Suprapubic skin (tissue), 3 donors: ENCODE measurements at regions not wholly inside any gene's neighbourhood (a gene's known extent, or its start where the extent isn't known, plus 50 kb on each side); places are given as distances from the start of the nearest gene placed in this dataset.

ENCODE experiments used
- POLR2A ChIP-seq, 2 donors: fragments of 450-650 bp; IDR thresholded peaks; one replicate each; pipeline ENCODE4 v1.6.1; 2017; ENCODE audit warnings: antibody characterized with exemption in 2 of 2, mild to moderate bottlenecking in 2 of 2, moderate library complexity in 2 of 2
- TF ChIP-seq, protein P1 (sequence below), 2 donors: fragments of 200-600 bp in 1 of 2; fragments of 450-650 bp in 1 of 2; sonication (generic) in 1 of 2; IDR thresholded peaks; one replicate each; pipeline ENCODE4 v1.5.1; 2016 to 2019; ENCODE audit warnings: antibody characterized with exemption in 2 of 2, mild to moderate bottlenecking in 1 of 2, moderate library complexity in 1 of 2

DNA sequence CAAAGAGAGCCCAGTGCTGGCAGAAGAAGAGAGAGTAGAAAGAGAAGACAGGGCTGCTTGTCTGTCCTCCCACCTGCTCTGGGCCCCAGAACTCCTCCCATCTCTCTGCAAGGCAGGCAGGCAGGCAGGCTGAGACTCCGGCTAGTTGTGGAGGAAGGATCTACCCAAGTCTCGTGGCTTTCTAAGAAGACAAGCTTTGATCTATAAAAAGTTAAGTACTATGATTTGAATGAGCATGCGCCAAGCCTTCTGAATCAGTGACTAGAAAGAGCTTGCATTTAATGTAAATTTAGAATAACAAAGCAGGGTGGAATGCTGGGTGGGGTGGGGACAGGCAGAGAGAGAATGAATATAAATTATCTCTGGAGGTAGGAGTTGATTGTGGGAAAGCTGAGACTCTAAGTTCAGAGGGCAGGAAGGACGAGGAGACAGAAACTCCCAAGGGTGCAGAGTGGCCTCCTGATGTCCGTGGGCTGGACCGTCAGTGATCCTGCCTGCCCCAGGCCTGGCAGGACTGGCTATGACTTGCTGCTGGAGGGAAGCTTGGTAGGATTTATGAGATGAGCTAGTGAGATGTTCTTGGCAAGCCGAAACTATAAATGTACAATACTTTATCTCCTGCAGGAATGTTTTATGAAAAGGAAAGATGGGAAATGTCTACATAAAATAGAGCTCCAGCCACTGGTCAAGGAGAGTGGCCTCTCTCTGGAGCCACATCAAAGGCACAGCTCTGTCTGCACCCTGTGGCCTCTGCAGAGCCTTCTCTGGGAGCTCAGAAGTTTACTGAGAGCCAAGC, 447.5 kb downstream of the TNS1 start:
- TF ChIP-seq, protein P1, sequence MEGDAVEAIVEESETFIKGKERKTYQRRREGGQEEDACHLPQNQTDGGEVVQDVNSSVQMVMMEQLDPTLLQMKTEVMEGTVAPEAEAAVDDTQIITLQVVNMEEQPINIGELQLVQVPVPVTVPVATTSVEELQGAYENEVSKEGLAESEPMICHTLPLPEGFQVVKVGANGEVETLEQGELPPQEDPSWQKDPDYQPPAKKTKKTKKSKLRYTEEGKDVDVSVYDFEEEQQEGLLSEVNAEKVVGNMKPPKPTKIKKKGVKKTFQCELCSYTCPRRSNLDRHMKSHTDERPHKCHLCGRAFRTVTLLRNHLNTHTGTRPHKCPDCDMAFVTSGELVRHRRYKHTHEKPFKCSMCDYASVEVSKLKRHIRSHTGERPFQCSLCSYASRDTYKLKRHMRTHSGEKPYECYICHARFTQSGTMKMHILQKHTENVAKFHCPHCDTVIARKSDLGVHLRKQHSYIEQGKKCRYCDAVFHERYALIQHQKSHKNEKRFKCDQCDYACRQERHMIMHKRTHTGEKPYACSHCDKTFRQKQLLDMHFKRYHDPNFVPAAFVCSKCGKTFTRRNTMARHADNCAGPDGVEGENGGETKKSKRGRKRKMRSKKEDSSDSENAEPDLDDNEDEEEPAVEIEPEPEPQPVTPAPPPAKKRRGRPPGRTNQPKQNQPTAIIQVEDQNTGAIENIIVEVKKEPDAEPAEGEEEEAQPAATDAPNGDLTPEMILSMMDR (IDR thresholded peaks at IDR 0.05), result no peak
- TF ChIP-seq POLR2A (IDR thresholded peaks at IDR 0.05), result no peak
